H1 (cell line): ENCODE measurements at regions not wholly inside any gene's neighbourhood (a gene's known extent, or its start where the extent isn't known, plus 50 kb on each side); places are given as distances from the start of the nearest gene placed in this dataset.

Experiments
- CTCF ChIA-PET: fragments of 300-600 bp; sonication (Branson Sonifier 250); formaldehyde crosslinking; loops from one replicate; lab custom pipeline; 2021; ENCODE audit not compliant: partially characterized antibody; lab: Charles Lee
- POLR2A ChIA-PET: fragments of 300-600 bp; sonication (Branson Sonifier 250); formaldehyde crosslinking; loops from one replicate; lab custom pipeline; 2021; ENCODE audit warnings: inconsistent platforms; ENCODE audit not compliant: partially characterized antibody; lab: Charles Lee
- DNase-seq, 2 experiments: peaks; one replicate each; pipeline versions ENCODE4 v3.0.0 to v3.0.0-alpha.2; 2010 to 2022; ENCODE audit warnings: low spot score in 2 of 2, low read depth in 1 of 2, mixed read lengths in 1 of 2
- FAIRE-seq: peaks from 2 replicates; lab custom pipeline; 2011; peaks lifted over from hg19 to GRCh38; lab: Jason Lieb, UNC
- H2AFZ ChIP-seq: 2 replicates; pipeline ENCODE4 v1.8.1; 2012; ENCODE audit warnings: low read length, inconsistent platforms
- H2AK5ac ChIP-seq: 2 replicates; pipeline ENCODE4 v1.6.1; 2013; ENCODE audit warnings: low read depth, low read length
- H2BK120ac ChIP-seq: replicated peaks from 2 replicates; pipeline ENCODE3; 2013; ENCODE audit warnings: low read depth, low read length, inconsistent platforms
- H2BK12ac ChIP-seq: 2 replicates; pipeline ENCODE4 v1.6.1; 2013; ENCODE audit warnings: low read depth, low read length
- H2BK15ac ChIP-seq: 2 replicates; pipeline ENCODE4 v1.6.1; 2013; ENCODE audit warnings: low read length
- H2BK20ac ChIP-seq: 2 replicates; pipeline ENCODE4 v1.6.1; 2013; ENCODE audit warnings: low read length
- H2BK5ac ChIP-seq: 2 replicates; pipeline ENCODE4 v1.6.1; 2013; ENCODE audit warnings: low read depth, low read length
- H3K14ac ChIP-seq: 2 replicates; pipeline ENCODE4 v1.6.1; 2013; ENCODE audit warnings: inconsistent platforms; ENCODE audit not compliant: insufficient read length
- H3K18ac ChIP-seq: 2 replicates; pipeline ENCODE4 v1.6.1; 2013; ENCODE audit warnings: low read length; ENCODE audit errors: extremely low read depth
- H3K23ac ChIP-seq: 2 replicates; pipeline ENCODE4 v1.6.1; 2013; ENCODE audit warnings: inconsistent platforms; ENCODE audit not compliant: insufficient read length
- H3K23me2 ChIP-seq: 2 replicates; pipeline ENCODE4 v1.6.1; 2013; ENCODE audit warnings: low read depth, low read length
- H3K27ac ChIP-seq: 2 replicates; pipeline ENCODE4 v1.6.1; 2011; ENCODE audit warnings: low read depth, low read length, inconsistent platforms
- H3K27me3 ChIP-seq, 4 experiments: replicated peaks in 1 of 4; 1 replicate in 1 of 4; 2 replicates in 3 of 4; pipeline versions ENCODE4 v1.6.1 to v1.8.1; 2011 to 2013; ENCODE audit warnings: low read length in 3 of 4, mild to moderate bottlenecking in 3 of 4, inconsistent platforms in 2 of 4, mixed read lengths in 2 of 4, moderate library complexity in 1 of 4; ENCODE audit not compliant: control insufficient read depth in 3 of 4, insufficient read depth in 3 of 4; ENCODE audit errors: extremely low read depth in 1 of 4
- H3K36me3 ChIP-seq, 4 experiments: 2 replicates each; pipeline versions ENCODE4 v1.6.1 to v1.8.1; 2011 to 2013; ENCODE audit warnings: mild to moderate bottlenecking in 4 of 4, low read length in 3 of 4, moderate library complexity in 2 of 4, control low read depth in 1 of 4, inconsistent platforms in 1 of 4; ENCODE audit not compliant: insufficient read depth in 4 of 4, control insufficient read depth in 2 of 4
- H3K4ac ChIP-seq: replicated peaks from 2 replicates; pipeline ENCODE3; 2013; ENCODE audit warnings: low read length, low read depth, mixed read lengths, inconsistent platforms; ENCODE audit not compliant: insufficient read length
- H3K4me1 ChIP-seq, 4 experiments: replicated peaks in 1 of 4; 1 replicate in 1 of 4; 2 replicates in 3 of 4; pipeline versions ENCODE4 v1.6.1 to v1.8.1; 2011 to 2013; ENCODE audit warnings: low read length in 3 of 4, inconsistent platforms in 2 of 4, mixed read lengths in 1 of 4; ENCODE audit not compliant: insufficient read depth in 4 of 4, control insufficient read depth in 3 of 4
- H3K4me2 ChIP-seq, 2 experiments: 2 replicates each; pipeline versions ENCODE4 v1.6.1 to v1.8.1; 2011 to 2013; ENCODE audit warnings: low read depth in 2 of 2, low read length in 2 of 2, control low read depth in 1 of 2, inconsistent platforms in 1 of 2, mild to moderate bottlenecking in 1 of 2; ENCODE audit not compliant: insufficient read depth in 1 of 2
- H3K4me3 ChIP-seq, 4 experiments: fragments of 200-600, 300-600 bp in 1 of 4; sonication (generic), shearing (Covaris generic), sonication (Bioruptor Twin) in 1 of 4; 2 replicates each; pipeline versions ENCODE4 v1.5.1 to v1.8.1; 2011 to 2016; ENCODE audit warnings: low read length in 4 of 4, low read depth in 3 of 4, control low read depth in 2 of 4, inconsistent platforms in 2 of 4, mild to moderate bottlenecking in 2 of 4, mixed read lengths in 1 of 4, moderate library complexity in 1 of 4; ENCODE audit not compliant: insufficient read depth in 2 of 4; ENCODE audit errors: extremely low read depth in 1 of 4
- H3K56ac ChIP-seq: replicated peaks from 2 replicates; pipeline ENCODE3; 2013; ENCODE audit warnings: low read depth, mild to moderate bottlenecking, mixed read lengths, low read length, inconsistent platforms; ENCODE audit not compliant: insufficient read length
- H3K79me1 ChIP-seq: 2 replicates; pipeline ENCODE4 v1.6.1; 2013; ENCODE audit warnings: low read depth, low read length, control low read depth
- H3K79me2 ChIP-seq, 2 experiments: 2 replicates each; pipeline versions ENCODE4 v1.6.1 to v1.8.1; 2012 to 2013; ENCODE audit warnings: low read length in 2 of 2, mild to moderate bottlenecking in 2 of 2, inconsistent platforms in 1 of 2; ENCODE audit not compliant: insufficient read depth in 2 of 2, control insufficient read depth in 1 of 2
- H3K9ac ChIP-seq, 4 experiments: replicated peaks in 1 of 4; 1 replicate in 1 of 4; 2 replicates in 3 of 4; pipeline versions ENCODE4 v1.6.1 to v1.8.1; 2011 to 2013; ENCODE audit warnings: low read depth in 3 of 4, low read length in 3 of 4, control low read depth in 2 of 4, mild to moderate bottlenecking in 2 of 4, moderate library complexity in 2 of 4, inconsistent platforms in 1 of 4; ENCODE audit errors: extremely low read depth in 1 of 4
- H3K9me3 ChIP-seq, 2 experiments: 2 replicates each; pipeline versions ENCODE4 v1.6.1 to v1.8.1; 2012 to 2013; ENCODE audit warnings: mild to moderate bottlenecking in 2 of 2, moderate library complexity in 2 of 2, control low read depth in 1 of 2, inconsistent platforms in 1 of 2, low read depth in 1 of 2, low read length in 1 of 2, mixed read lengths in 1 of 2; ENCODE audit not compliant: insufficient read depth in 2 of 2
- H4K20me1 ChIP-seq, 2 experiments: replicated peaks in 1 of 2; 2 replicates each; pipeline versions ENCODE3 to v1.8.1; 2011 to 2013; ENCODE audit warnings: inconsistent platforms in 2 of 2, low read length in 2 of 2, mild to moderate bottlenecking in 1 of 2; ENCODE audit not compliant: insufficient read depth in 2 of 2, control insufficient read depth in 1 of 2
- H4K5ac ChIP-seq: 2 replicates; pipeline ENCODE4 v1.6.1; 2013; ENCODE audit warnings: low read length, low read depth, mixed read lengths, inconsistent platforms; ENCODE audit not compliant: insufficient read length
- H4K8ac ChIP-seq: 2 replicates; pipeline ENCODE4 v1.8.0; 2013; ENCODE audit warnings: mild to moderate bottlenecking, moderate library complexity, low read length, inconsistent platforms; ENCODE audit not compliant: insufficient read depth; ENCODE audit errors: extremely low read depth
- H4K91ac ChIP-seq: replicated peaks from 2 replicates; pipeline ENCODE3; 2013; ENCODE audit warnings: low read length, mixed read lengths, inconsistent platforms; ENCODE audit not compliant: insufficient read length
- GABPA ChIP-seq: IDR thresholded peaks from 2 replicates; pipeline ENCODE4 v1.6.1; 2011; ENCODE audit warnings: mild to moderate bottlenecking, low read length, moderate library complexity, borderline replicate concordance; ENCODE audit not compliant: insufficient read depth
- HDAC2 ChIP-seq, 2 experiments: fragments of 300-600 bp in 1 of 2; sonication (generic) in 1 of 2; IDR thresholded peaks; 2 replicates each; pipeline ENCODE4 v1.6.1; 2011 to 2012; ENCODE audit warnings: low read depth in 2 of 2, low read length in 2 of 2, mild to moderate bottlenecking in 2 of 2, moderate library complexity in 2 of 2, borderline replicate concordance in 1 of 2, inconsistent platforms in 1 of 2
- KDM4A ChIP-seq: IDR thresholded peaks from one replicate; pipeline ENCODE4 v1.7.1; 2012; ENCODE audit warnings: low read depth, mild to moderate bottlenecking, moderate library complexity, low read length, inconsistent platforms; ENCODE audit not compliant: severe bottlenecking
- KDM5A ChIP-seq: fragments of 200-600 bp; IDR thresholded peaks from 2 replicates; pipeline ENCODE4 v1.7.1; 2012; ENCODE audit warnings: mild to moderate bottlenecking, low read length, inconsistent platforms, mixed read lengths
- POLR2A ChIP-seq, 2 experiments: IDR thresholded peaks; 1 replicate in 1 of 2; 2 replicates in 1 of 2; pipeline ENCODE4 v1.6.1; 2011; ENCODE audit warnings: low read depth in 2 of 2, low read length in 2 of 2, mild to moderate bottlenecking in 2 of 2; ENCODE audit errors: control extremely low read depth in 1 of 2
- SAP30 ChIP-seq: fragments of 300-600 bp; sonication (generic); IDR thresholded peaks from 2 replicates; pipeline ENCODE4 v1.7.1; 2012; ENCODE audit warnings: low read length, moderate library complexity, mild to moderate bottlenecking, inconsistent platforms; ENCODE audit not compliant: insufficient read depth, insufficient replicate concordance
- SP1 ChIP-seq: IDR thresholded peaks from 2 replicates; pipeline ENCODE4 v1.6.1; 2011; ENCODE audit warnings: low read depth, low read length
- SP4 ChIP-seq: IDR thresholded peaks from 2 replicates; pipeline ENCODE4 v1.6.1; 2012; ENCODE audit warnings: low read length, inconsistent platforms
- TEAD4 ChIP-seq: IDR thresholded peaks from 2 replicates; pipeline ENCODE4 v1.6.1; 2012; ENCODE audit warnings: low read depth, low read length, inconsistent platforms, mixed read lengths
- WGBS, 2 experiments: shearing (Covaris generic) in 1 of 2; methylation state at CpG; one replicate each; pipeline versions ENCODE4 v1.1.6 to v1.1.7; 2013 to 2015; ENCODE audit warnings: low lambda C conversion rate in 2 of 2, mixed read lengths in 2 of 2, inconsistent platforms in 1 of 2, low coverage in 1 of 2, missing lambda C conversion rate in 1 of 2; ENCODE audit not compliant: insufficient replicate concordance in 2 of 2, insufficient coverage in 1 of 2, insufficient read length in 1 of 2; ENCODE audit errors: extremely low coverage in 1 of 2, missing lambda C conversion rate in 1 of 2; 5-methylcytosine and 5-hydroxymethylcytosine counted together
- TF ChIP-seq, protein P1 (sequence below), 3 experiments: IDR thresholded peaks; 1 replicate in 2 of 3; 2 replicates in 1 of 3; pipeline versions ENCODE4 v1.5.1 to v1.6.1; 2011; ENCODE audit warnings: low read length in 3 of 3, mild to moderate bottlenecking in 3 of 3, inconsistent platforms in 2 of 3, low read depth in 1 of 3, moderate library complexity in 1 of 3; ENCODE audit not compliant: insufficient read depth in 1 of 3; ENCODE audit errors: control extremely low read depth in 1 of 3
- TF ChIP-seq, protein P2 (sequence below): IDR thresholded peaks from 2 replicates; pipeline ENCODE4 v1.6.1; 2011; ENCODE audit warnings: low read depth, mild to moderate bottlenecking, low read length; ENCODE audit not compliant: insufficient read depth

DNA sequence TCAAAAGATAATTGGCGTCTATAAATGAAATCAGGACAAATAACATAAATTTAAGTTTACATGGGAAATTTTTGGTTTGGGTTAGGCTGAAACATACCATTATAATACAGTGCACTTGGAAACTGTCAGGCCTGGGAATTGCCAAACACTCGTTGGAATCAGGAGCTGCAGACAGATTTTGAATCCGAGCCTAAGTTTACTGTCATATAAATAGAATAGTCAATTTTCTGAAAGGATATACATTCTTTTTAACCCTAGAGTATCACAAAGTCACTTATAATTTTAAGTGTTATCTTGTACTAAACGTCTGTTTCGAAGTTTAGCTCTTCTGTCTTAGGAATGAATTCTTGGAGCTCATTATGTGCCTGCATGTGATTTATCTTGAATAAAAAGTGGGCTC, 234.1 kb downstream of the VEGFC start:
- Histone ChIP-seq H3K9me3 (no peaks in the 10 kb centered on the region), H3K27me3 (no peaks in the 10 kb centered on the region), H2AK5ac (no peak overlapping the region), H2BK20ac (no peak overlapping the region), H3K79me2 (no peaks in the 10 kb centered on the region), H3K79me1 (no peaks in the 10 kb centered on the region), H3K4ac (no peak overlapping the region), H2BK15ac (no peak overlapping the region), H4K8ac (no peak overlapping the region), H3K4me2 (no peak overlapping the region), H4K91ac (no peak overlapping the region), H3K36me3 (no peaks in the 10 kb centered on the region), H2AFZ (no peak overlapping the region), H2BK120ac (no peak overlapping the region), H3K23ac (no peak overlapping the region), H4K20me1 (no peaks in the 10 kb centered on the region), H2BK12ac (no peak overlapping the region), H3K27ac (no peak overlapping the region), H3K9ac (no peak overlapping the region), H3K18ac (no peak overlapping the region), H3K14ac (no peak overlapping the region), H3K56ac (no peak overlapping the region), H3K23me2 (no peaks in the 10 kb centered on the region), H4K5ac (no peak overlapping the region), H3K4me1 (no peaks in the 10 kb centered on the region), H3K4me3 (no peak overlapping the region), H2BK5ac (no peak overlapping the region)
- ChIA-PET CTCF (interaction anchor here (0.8 to 1.0 kb wide), 2 partner anchors 11 to 38 kb away, joined by 3 read pairs; no protein-coding TSS in a partner anchor), POLR2A (no interaction called here)
- FAIRE-seq (no peak), DNase-seq (no peak)
- 90% methylated on average over 5 of the region's 5 CpGs; no CpG with 5 or more reads in 1 of the 2 experiments for WGBS, 2 experiments
- TF ChIP-seq HDAC2 (IDR thresholded peaks at IDR 0.05; ENCODE audit: borderline replicate concordance in 1 of 2, low read depth in 2 of 2, low read length in 2 of 2) (no peak), SP4 (no peak), SP1 (no peak), SAP30 (no peak), KDM4A (no peak), KDM5A (no peak), TEAD4 (no peak), GABPA (no peak), POLR2A (IDR thresholded peaks at IDR 0.05; ENCODE audit: control extremely low read depth in 1 of 2, low read depth in 2 of 2, low read length in 2 of 2) (no peak)
- TF ChIP-seq, protein P1, sequence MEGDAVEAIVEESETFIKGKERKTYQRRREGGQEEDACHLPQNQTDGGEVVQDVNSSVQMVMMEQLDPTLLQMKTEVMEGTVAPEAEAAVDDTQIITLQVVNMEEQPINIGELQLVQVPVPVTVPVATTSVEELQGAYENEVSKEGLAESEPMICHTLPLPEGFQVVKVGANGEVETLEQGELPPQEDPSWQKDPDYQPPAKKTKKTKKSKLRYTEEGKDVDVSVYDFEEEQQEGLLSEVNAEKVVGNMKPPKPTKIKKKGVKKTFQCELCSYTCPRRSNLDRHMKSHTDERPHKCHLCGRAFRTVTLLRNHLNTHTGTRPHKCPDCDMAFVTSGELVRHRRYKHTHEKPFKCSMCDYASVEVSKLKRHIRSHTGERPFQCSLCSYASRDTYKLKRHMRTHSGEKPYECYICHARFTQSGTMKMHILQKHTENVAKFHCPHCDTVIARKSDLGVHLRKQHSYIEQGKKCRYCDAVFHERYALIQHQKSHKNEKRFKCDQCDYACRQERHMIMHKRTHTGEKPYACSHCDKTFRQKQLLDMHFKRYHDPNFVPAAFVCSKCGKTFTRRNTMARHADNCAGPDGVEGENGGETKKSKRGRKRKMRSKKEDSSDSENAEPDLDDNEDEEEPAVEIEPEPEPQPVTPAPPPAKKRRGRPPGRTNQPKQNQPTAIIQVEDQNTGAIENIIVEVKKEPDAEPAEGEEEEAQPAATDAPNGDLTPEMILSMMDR (IDR thresholded peaks at IDR 0.05; ENCODE audit: control extremely low read depth in 1 of 3, insufficient read depth in 1 of 3, low read depth in 1 of 3, low read length in 3 of 3) = no peak
- TF ChIP-seq, protein P2, sequence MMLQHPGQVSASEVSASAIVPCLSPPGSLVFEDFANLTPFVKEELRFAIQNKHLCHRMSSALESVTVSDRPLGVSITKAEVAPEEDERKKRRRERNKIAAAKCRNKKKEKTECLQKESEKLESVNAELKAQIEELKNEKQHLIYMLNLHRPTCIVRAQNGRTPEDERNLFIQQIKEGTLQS = no peak
